ENCODE measurements at regions not wholly inside any gene's neighbourhood (a gene's known extent, or its start where the extent isn't known, plus 50 kb on each side); places are given as distances from the start of the nearest gene placed in this dataset.

- TF ChIP-seq POLR2AphosphoS5 (IDR thresholded peaks at IDR 0.05) (no peak), POLR2A (IDR thresholded peaks at IDR 0.05) (no peak), CTCF (IDR thresholded peaks at IDR 0.05) (no peak), EP300 (IDR thresholded peaks at IDR 0.05) (no peak)
Observed at GRCh38 chr4:176404621-176405020, 84.9 kb downstream of the SPCS3 start.

Data from stomach (tissue), 4 donors.